ENCODE measurements at regions not wholly inside any gene's neighbourhood (a gene's known extent, or its start where the extent isn't known, plus 50 kb on each side); places are given as distances from the start of the nearest gene placed in this dataset.

GRCh38 chr13:107873926-107874325, 341.4 kb downstream of the LIG4 start:
- TF ChIP-seq TFAM (CRISPR knock-in tag; conservative IDR thresholded peaks at IDR 0.05) (no peak), EZH2 (IDR thresholded peaks at IDR 0.05; ENCODE audit: borderline replicate concordance, low read depth, low read length) (no peak)

Data from K562 (cell line).